ENCODE measurements at regions not wholly inside any gene's neighbourhood (a gene's known extent, or its start where the extent isn't known, plus 50 kb on each side); places are given as distances from the start of the nearest gene placed in this dataset.
"Not testable (repeated sequence)": the region's sequence is repeated elsewhere in the genome, so short reads cannot be mapped to it uniquely, and the experiment has no call there.

DNA sequence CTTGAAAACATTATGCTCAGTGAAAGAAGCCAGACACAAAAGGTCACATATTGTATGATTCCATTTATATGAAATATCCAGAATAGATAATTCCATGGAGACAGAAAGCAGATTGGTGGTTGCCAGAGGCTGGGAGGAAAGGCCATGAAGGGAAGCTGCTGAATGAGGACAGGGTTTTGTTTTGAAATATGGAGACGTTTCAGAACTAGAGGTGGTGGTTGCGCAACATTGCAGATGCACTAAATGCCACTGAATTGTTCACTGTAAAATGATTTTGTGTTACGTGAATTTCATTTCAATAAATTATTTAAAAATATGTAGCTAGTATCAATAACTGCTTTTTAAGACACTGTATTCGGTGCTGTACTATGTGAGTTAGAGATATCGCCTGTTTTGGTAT lies 101.7 kb upstream of the ZNF236 start:
- no peak for DNase-seq

DNA sequence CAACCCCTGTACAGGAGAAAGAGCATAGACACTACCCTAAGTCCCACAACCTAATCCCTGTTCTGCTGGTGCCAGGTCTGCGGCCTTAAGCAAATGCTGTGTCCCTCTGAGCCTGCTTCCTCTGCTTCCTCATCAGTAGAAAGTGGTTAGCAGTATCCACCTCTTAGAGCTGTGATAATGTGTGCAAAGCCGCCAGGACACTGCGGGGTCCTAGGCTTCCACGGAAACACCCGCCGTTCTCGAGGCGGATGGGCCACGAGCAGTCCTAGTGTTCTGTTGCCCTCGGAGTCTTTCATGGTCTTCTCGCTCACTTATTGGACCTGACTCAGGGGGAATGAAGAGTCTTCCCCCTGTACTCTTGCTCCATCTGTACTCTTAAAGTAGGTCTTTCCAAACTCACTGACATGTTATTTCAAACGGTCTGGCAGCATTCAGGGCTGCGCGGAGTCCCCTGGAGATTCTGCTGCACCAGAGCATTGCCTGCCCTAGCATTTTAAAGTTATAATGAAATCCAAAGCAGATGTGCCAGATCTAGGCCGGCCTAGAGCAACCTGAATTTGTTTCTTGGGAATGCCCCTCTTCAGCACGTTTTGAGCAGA lies 107.2 kb upstream of the ZNF236 start:
- DNase-seq: no peak

DNA sequence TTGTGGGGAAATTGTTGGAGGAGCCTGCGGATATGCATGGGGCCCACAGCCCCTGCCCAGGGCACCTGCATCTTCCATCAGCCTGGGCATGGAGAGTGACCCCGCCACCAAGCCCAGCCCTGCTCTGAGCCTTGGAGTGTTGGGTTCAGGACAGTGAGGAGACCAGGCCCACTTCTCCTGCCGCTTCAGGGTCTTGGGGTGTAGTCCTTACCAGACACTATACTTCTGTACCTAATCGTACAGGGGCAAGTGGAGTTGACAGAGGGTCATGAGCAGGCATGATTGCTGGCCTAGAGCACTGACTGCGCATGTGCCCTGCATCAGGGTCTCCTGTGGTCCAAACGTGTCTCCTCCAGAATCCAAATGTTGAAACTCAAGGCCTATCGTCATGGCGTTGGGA lies 108.9 kb upstream of the ZNF236 start:
- DNase-seq: no peak

DNA sequence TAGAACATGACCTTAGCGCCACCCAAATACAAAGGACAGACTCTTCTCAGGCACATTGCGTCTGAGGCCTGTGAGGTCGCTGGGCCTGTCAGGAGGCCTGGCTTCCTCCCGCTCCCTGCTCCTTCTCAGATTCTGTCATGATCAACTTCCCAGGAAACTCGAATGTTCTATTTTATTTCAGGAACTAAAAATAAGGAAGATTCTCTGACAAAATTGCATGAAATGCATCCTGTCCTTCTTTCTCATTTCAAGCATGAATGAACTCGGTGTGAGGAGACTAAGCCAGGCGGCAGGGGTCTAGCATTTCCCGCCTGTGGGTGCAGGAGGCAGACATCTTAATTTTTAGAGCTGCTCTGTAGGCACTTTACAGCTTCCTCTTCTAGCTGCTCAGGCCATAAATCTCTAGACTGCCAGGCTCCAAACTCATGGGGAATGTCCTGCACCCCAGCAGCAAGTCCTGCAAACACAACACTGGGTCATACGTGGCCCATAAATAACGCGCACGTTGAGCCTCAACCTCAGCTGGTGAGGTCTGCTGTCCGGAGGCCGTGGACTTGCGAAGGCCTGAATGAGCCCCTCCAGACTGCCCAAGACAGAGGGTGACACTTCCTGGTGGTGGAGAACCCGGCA lies 109.7 kb upstream of the ZNF236 start:
- DNase-seq: no peak

DNA sequence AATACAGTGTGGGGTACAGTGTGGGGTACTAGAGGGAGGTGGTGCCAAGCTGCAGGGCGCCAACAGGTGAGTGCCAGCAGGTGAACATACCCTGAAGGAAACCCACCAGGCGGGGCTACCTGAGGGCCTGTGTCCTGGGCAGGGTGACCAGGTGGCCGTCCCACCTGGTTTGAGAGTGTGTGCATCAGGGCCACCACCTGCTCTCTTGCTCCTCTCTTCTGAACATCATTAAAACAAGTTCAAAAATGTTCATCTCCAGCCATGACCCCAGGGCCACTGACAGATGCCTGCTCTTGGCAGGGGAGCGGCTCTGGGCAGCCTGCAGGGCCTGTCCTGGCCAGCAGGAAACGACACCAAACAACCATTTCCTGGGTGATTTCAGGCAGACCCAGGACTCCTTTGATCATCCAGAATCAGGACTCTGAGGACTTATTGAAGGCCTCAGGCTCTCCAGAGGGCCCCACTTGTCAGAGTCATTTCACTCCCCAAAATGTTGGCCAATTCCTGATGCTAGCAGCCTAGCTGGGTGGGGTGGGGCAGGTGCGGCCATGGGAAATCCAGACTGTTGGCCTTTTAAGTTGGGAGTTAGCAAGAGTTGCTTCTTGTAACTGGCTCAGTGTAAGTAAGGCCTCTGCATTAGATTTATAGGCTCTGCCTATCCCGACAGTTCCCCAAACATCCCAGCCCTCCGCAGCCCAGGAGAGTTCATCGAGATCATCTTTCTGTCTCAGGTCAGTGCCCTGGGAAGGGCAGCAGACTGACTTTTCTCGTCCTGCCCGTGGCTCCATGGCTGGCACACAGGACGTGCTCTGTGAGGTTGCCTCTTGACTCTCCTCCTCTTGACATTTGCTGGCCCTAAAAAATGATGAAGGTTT lies 111.5 kb upstream of the ZNF236 start:
- DNase-seq: no peak

DNA sequence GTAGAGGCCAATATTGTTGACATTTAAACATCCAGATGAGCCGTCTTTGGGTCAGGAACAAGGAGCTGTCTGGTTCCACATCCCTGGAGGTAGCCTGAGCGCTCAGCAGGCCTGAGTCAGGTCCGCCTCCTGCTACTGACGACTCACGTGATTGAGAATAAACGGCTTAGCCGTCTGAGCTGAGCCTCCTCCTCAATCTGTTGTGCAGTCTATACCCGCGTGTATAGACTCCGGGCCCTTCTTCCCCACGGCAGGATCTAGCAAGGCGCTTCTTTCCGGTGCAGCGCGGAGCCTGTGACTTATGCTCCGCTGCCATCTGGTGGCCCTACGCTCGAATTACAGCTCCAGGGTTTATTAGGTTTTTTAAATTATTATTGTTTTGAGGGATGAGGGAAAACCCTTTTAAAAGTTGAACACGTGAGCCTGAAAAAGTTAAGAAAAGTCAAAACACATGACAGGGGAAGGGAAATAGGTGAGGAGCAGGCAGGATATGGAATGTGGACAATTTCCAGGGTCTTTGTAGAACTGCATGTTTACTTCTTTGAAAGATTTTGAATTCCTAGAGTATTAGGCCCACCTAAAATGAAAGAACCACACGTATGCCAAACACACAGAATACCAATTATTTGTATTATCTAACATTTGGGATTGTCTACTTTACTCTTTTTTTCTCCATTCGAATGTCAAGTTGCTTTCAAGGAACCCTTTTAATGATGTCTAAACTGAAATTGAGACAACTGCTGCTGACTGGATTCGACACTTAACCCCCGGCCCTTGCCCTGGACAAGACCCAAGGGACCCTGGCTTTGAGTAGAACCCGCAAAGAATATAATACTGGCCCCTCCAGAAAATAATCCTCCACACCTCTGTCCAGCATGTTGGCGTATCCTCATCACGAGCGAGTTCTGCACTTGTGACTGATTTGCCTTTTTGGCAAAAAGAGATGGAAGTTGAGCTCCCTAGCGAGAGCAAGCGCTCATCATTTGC lies 112.4 kb upstream of the ZNF236 start:
- DNase-seq: no peak

DNA sequence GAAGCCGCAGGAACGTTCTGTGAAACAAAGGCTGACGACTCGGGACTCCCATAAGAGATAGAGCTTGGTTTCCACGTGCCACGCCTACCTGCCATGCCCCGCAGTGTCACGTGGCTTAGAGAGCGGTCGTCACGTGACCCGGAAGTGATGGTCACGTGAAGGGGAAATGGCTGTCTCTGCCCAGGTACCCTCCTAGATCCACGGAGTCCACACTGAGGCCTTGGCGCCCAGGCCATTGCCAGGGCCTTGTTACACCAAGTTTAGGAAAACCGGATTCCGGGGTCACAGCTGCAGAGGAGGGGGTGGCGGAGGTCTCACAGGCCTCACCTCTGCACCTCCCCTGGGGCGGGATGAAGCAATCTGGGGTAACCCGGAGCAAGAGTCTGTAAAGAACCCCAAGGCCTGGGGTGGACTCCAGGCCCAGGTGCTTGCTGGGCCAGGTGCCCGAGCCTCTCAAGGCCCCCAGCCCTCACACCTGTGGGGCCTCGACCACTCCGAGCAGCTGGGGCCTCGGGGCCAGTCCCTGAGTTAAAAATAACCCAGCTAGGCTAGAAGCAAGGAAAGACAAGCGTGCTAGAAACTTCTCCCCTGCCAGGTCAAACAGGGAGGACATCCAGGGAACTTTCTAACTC lies 113.5 kb upstream of the ZNF236 start:
- no peak for DNase-seq

DNA sequence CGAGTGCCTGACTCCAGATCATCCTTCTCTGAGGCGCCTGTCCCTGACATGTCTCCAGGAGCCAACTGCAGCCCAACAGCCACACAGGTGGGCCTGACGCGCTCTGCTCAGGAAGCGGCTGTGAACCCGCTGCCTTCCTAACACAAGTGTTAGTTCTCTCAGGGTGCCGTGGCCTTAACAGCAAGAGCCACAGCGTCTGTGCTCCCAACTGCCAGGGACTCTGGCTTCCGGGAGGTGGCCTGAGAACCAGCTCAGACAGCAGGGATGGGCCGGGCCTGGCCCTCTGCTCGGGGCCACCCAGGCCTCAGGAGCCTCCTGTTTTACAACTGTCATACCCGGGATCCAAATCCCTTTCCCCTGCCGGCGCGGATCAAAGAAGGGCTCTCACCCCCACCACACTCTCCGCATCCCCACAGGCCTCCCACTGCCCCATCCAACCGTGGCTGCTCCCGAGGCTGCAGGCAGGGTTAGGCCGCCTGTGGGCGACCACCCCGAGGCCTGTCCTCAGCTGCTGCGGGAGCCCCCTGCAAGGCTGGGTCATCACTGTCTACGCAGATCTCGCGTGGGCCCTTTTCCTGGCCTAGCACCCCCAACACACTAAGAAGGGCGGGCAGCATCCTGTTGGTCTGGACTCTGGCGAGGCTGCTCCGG lies 114.2 kb upstream of the ZNF236 start:
- no peak for DNase-seq

DNA sequence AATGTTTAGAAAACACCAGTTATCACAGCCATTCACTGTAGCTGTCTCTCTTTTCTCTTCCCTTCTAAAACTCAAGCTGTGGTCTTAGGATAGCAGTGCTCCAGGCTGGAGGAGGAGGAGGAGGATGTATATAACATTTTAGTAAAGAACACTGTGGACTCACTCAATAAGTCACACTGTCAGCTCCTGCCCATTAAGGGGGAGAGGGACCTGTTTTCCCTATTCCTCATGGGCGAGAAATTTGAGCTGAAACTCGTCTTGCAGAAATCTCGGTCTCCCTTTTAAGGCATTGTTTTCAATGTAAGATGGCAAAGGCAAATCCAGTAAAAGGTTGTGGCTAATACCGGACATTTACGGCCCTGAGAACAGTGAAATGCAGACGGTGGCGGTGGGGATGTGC lies 114.8 kb upstream of the ZNF236 start:
- DNase-seq: no peak

DNA sequence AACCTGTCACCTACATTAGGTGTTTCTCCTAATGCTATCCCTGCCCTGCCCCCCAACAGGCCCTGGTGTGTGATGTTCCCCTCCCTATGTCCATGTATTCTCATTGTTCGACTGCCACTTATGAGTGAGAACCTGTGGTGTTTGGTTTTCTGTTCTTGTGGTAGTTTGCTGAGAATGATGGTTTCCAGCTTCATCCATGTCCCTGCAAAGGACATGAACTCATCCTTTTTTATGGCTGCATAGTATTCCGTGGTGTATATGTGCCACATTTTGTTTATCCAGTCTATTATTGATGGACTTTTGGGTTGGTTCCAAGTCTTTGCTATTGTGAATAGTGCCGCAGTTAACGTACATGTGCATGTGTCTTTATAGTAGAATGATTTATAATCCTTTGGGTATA lies 117.8 kb upstream of the ZNF236 start:
- not testable (repeated sequence) for DNase-seq

DNA sequence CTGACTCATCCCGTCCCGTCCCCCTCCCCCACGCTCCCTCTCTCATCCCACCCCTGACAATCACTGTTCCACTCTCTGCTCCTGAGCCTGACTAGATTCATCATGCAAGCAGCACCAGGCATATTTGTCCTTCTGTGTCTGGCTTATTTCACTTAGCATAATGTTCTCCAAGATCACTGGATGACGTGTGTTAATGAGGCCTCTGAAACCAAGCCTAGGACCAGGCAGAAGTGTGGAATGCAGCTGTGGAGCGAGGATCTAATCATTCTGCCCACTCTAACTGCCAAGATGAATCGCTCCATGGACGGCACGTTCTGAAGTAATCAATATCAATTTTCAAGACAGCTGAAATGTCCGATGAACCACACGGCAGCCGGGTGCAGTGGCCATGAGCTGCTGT lies 122.4 kb upstream of the ZNF236 start:
- DNase-seq: no peak

DNA sequence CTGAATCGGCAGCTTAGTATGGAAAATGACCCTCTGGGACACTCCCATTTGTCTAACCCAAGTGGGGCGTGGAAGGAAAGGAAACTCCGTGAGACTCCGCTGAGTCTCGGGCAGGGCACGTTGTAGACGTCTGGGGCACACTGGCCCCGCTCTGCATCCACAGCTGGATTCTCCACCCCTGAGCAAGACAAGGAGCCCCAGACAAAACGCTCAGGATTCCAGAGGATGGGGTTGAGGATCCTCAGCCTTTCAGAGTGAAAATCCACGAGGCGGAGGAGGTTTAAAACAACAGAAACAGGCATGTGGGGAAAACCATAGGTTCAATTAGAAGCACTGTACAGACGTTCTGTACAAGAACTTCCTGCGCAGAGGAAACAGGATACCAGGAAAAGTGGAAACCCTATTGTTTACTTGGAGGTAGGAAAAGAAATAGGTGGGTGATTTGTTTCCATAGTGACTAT lies 124.9 kb upstream of the ZNF236 start:
- no peak for DNase-seq

DNA sequence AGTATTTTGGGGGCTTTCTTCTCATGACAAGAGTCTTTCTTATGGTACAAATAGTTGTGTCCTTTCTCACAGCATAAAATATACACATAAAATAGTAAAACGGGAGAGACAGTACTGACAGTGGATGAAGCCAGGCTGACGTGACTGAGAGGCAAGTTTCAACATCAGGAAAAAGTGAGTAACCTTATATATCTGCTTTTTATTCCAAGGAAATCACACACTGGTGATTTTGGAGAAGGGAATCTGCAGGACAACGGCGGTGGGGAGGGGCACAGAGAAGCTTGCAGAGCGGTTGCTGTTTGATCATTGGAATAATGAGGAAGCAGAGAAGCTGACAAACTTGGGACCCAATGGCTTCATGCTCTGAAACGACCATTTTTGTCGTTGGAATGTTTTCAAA lies 130.6 kb upstream of the ZNF236 start:
- DNase-seq: no peak

DNA sequence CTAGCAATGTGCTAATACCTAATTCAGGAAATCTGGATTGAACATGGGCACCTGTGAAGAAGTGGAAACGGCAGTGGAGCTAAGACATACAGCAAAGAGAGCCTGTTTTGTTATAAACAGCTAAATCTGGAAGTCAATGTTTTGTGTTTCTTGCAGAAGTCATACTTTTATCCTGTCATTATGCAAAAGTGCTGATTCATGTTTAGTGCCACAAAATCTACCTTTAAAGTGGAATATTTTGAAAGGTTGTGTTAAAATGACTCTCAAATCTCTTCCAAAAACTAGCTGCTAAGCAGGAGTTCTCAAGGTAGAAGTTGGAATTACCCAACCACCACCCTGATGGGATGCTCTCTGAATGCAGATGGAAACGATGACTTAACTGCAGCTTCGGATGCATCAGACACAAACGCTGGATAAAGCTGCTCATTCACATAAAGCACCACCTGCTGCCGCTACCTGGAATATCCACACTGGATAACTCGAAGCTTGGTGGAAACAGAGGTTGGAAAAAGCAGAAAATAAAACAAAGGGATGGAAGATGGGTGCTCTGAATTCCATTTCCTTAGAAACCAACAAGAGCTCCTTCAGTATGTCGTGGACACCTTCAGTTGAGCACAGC lies 132.6 kb upstream of the ZNF236 start:
- no peak for DNase-seq

DNA sequence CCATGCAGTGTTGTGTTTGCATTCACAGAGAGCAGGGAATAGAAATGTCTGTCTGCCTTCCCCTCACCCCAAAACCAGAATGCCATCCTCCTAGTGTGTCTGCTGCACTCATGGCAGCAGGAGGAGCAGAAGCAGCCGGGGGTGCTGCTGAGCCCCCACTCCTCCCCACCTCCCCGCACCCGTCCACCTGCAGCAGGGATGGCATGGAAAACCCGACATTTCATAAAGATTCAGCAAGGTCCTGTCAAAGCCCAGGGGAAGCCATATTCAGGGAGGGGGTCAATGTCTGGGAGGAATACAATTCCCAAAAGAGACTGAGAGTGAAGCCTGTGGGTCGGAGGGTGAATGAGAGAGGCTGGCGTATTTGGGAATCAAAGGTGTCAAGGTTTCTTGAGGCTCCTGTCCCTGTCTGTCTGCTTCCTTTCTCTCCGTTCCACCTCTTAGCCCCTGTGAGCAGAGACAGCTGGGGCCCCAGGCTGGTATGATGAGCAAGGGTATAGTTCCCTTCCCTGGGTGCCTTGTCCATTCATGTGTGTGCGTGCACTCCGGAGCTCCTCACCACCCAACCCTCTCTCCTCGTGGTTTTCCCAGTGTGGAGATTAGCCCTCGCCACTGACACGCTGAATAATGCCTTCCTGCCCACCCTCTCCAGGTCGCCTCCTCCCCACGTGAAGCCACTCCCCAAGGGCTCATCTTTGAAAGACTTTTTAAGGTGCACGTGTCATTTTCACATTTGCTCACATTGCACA lies 133.5 kb upstream of the ZNF236 start:
- no peak for DNase-seq

DNA sequence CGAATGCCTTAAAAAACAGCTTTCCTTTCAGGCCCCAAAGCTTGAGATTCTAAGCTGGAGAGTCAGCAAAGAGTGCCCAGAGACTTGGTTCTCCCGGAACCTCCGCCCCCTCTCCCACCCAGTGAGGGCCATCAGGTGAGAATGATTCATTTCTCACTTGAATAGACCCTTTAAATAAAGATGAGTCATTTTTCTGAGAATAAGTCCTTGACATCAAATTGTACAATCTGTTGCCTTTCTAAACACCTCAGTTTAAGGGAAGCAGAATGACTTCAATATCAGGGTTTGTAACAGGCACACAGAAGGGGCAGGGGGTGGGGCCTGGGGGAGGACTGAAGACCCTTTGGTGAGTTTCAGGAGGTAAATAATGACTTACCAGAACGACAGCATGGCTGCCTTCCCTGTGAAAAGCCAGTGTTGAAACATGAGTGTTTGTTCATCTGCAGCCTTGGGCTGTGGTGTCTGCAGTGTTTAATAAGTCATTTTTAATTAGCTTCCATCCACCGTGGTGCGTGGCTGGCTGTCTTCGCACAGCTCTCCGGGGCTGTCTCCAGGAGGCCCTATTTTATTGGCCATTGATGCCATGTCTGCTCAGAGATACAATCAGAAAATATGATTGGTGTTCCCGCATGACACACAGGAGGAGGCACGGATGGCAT lies 134.9 kb upstream of the ZNF236 start:
- DNase-seq: no peak

DNA sequence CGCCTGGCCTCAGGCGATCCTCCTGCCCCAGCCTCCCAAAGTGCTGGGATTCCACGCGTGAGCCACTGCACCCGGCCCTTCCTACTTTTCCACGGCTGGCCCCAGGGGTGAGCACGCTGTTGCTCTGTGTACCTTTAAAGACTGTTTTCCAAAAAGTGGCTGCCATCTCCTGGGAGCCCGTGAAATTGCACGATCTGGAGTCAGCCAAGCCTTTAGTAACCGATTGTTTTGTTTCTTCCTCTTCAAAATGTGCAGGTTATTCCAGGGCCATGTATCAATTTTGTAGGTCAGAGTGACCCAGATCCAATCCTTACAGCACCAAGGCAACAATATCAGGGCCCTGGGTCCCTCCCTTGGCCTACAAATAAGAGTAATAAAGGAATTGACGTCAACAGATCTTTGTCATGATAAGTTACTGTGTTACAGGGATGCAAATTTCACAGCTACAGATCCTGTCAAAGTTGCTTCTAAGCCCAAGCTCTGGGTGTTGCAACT lies 135.6 kb upstream of the ZNF236 start:
- DNase-seq: peak; percentile 19

DNA sequence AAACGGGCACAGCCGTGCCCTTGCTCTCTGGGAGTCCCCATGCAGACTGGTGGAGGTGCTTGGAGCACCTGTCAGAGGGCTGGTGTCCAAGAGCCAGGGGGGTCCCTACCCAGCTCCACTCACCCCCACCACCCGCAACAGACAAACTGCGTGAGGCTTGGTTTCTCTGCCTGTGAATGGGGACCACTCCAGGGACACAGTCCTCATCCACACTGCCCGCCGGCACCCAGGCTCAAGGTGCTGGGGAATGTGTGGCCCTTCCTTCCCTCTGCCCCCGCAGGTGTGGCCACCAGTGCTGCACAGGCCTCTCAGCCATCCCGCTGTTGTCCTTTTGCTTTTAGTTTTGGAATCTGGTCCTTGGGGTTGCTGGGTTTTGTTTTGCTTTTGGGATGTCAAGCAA lies 136.5 kb upstream of the ZNF236 start:
- no peak for DNase-seq

DNA sequence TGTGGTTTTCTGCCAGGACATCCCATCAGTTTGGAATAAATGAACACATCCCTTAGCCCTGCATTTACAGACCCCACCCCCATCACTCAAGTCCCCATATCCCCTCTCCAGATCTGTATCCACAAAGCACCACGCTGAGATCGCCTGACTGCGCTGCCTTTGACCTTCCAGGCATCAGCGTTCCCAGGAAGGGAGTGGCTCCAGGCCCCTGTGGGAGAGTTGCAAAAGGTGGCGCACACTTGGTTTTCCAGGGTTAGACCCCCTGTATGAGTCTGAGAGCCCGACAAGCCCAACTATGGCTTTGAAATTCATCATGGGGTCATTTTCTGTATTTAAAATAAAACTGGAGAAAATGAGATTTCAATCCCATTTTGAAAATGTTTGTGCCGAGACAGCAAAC lies 137.0 kb upstream of the ZNF236 start:
- no peak for DNase-seq

DNA sequence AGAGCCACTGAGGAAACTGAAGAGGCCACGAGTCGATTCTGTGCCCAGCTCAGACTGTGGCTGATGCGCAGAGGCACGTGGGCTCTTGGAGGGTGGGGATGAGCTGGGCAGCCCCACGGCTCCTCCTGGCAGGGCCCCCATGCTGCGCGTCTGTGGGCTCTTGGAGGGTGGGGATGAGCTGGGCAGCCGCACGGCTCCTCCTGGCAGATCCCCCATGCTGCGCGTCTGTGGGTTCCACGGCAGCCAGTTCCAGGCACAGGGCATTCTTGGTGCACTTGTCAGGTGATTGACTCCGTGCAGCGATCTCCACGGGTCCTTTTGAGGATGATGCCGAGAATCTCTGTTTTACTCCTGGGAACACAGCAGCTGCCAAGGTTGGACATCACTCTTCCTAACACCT lies 138.1 kb upstream of the ZNF236 start:
- no peak for DNase-seq

Data from NCI-H226 (cell line).